ENCODE measurements at regions not wholly inside any gene's neighbourhood (a gene's known extent, or its start where the extent isn't known, plus 50 kb on each side); places are given as distances from the start of the nearest gene placed in this dataset.

DNA sequence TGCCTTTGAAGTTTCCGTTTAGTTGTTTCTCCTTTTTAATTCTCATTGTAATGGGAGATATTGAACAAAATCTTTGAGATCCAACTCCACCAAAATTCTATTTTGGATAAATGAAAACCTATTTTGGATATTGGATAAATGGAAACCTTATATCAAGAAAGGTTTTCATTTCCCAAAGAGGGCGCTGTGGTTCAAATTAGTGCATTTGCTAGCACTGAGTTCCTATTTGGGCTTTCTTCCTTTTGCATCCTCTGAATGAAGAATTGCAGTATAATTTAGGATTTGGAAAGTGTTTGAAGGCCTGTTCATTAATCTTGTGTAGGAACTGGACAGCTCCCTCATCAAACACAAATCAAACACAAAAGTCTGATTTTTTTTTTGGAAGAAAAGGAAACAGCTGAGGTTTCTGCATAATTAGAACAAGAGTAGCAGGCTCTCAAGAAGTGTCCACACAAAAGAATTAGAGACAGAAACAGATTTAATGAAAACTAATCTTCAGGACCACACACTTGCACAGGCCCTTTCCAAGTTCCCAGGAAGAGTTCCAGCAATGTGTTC lies 80.8 kb upstream of the KLF14 start:
- TF ChIP-seq CTCF (conservative IDR thresholded peaks at IDR 0.05; ENCODE audit: low read depth, low read length), result peak; percentile 58
- no peak overlapping the region for H3K4me3 ChIP-seq (ENCODE audit: low read depth, low read length)
- DNase-seq (ENCODE audit: low read depth), result peak; percentile 63

GRCh38 chr7:130818056-130818455 lies 84.0 kb upstream of the KLF14 start:
- H3K4me3 ChIP-seq (ENCODE audit: low read depth, low read length), result no peak overlapping the region
- no peak for DNase-seq (ENCODE audit: low read depth)
- TF ChIP-seq CTCF (conservative IDR thresholded peaks at IDR 0.05; ENCODE audit: low read depth, low read length), result no peak

DNA sequence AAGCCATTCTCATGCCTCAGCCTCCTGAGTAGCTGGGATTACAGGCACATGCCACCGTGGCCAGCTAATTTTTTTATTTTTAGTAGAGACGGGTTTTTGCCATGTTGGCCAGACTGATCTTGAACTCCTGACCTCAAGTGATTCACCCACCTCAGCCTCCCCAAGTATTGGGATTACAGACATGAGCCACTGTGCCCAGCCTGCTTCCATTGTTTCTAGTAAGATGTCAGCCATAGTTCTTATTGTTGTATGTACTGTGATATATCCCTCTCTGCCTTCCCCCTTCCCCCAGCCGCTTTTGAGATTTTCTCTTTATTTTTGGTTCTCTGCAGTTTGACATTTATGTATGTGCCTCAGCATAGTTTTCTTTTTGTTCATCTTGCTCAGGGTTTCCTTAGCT lies 87.9 kb upstream of the KLF14 start:
- H3K4me3 ChIP-seq (ENCODE audit: low read depth, low read length), result no peak overlapping the region
- DNase-seq (ENCODE audit: low read depth), result no peak
- TF ChIP-seq CTCF (conservative IDR thresholded peaks at IDR 0.05; ENCODE audit: low read depth, low read length), result no peak

GRCh38 chr7:130822642-130823041 lies 88.6 kb upstream of the KLF14 start:
- H3K4me3 ChIP-seq (ENCODE audit: low read depth, low read length), result no peak overlapping the region
- peak; percentile 19 for DNase-seq (ENCODE audit: low read depth)
- no peak for TF ChIP-seq CTCF (conservative IDR thresholded peaks at IDR 0.05; ENCODE audit: low read depth, low read length)

GRCh38 chr7:130823060-130823459 lies 89.1 kb upstream of the KLF14 start:
- TF ChIP-seq CTCF (conservative IDR thresholded peaks at IDR 0.05; ENCODE audit: low read depth, low read length), result no peak
- H3K4me3 ChIP-seq (ENCODE audit: low read depth, low read length), result no peak overlapping the region
- no peak for DNase-seq (ENCODE audit: low read depth)

GRCh38 chr7:130825819-130826218 lies 91.8 kb upstream of the KLF14 start:
- DNase-seq (ENCODE audit: low read depth), result no peak
- TF ChIP-seq CTCF (conservative IDR thresholded peaks at IDR 0.05; ENCODE audit: low read depth, low read length), result no peak
- no peak overlapping the region for H3K4me3 ChIP-seq (ENCODE audit: low read depth, low read length)

GRCh38 chr7:130829415-130829814 lies 95.4 kb upstream of the KLF14 start:
- no peak overlapping the region for H3K4me3 ChIP-seq (ENCODE audit: low read depth, low read length)
- DNase-seq (ENCODE audit: low read depth), result no peak
- TF ChIP-seq CTCF (conservative IDR thresholded peaks at IDR 0.05; ENCODE audit: low read depth, low read length), result no peak
